Mononuclear cell (primary cell): ENCODE measurements at regions not wholly inside any gene's neighbourhood (a gene's known extent, or its start where the extent isn't known, plus 50 kb on each side); places are given as distances from the start of the nearest gene placed in this dataset.

Experiments used
- H3K27me3 ChIP-seq: 2 replicates; pipeline ENCODE4 v1.6.0; 2011; ENCODE audit warnings: low read length, control low read depth; ENCODE audit not compliant: insufficient read depth
- H3K4me1 ChIP-seq: 2 replicates; pipeline ENCODE4 v1.5.1; 2011; ENCODE audit warnings: mild to moderate bottlenecking, low read length, control low read depth; ENCODE audit not compliant: insufficient read depth
- H3K4me3 ChIP-seq: 2 replicates; pipeline ENCODE4 v1.5.1; 2011; ENCODE audit warnings: mild to moderate bottlenecking, low read length, moderate library complexity
- H3K9me3 ChIP-seq: 2 replicates; pipeline ENCODE4 v1.5.1; 2011; ENCODE audit warnings: low read depth, mild to moderate bottlenecking, control low read depth, low read length

- no peaks in the 10 kb centered on the region for H3K9me3 ChIP-seq
- H3K4me3 ChIP-seq = no peak overlapping the region
- no peaks in the 10 kb centered on the region for H3K4me1 ChIP-seq
- H3K27me3 ChIP-seq = no peaks in the 10 kb centered on the region
Measured at GRCh38 chr16:73384506-73385089, 336.7 kb upstream of the ZFHX3 start.

GRCh38 chr16:73383988-73384365 is 336.0 kb upstream of the ZFHX3 start:
- no peak overlapping the region for H3K4me3 ChIP-seq
- H3K27me3 ChIP-seq = no peaks in the 10 kb centered on the region
- H3K9me3 ChIP-seq = no peaks in the 10 kb centered on the region
- no peaks in the 10 kb centered on the region for H3K4me1 ChIP-seq

- Histone ChIP-seq H3K4me1 (no peaks in the 10 kb centered on the region), H3K27me3 (no peaks in the 10 kb centered on the region), H3K9me3 (no peaks in the 10 kb centered on the region), H3K4me3 (no peak overlapping the region)
Measured at GRCh38 chr16:73383195-73383987, 335.5 kb upstream of the ZFHX3 start.

GRCh38 chr16:73378471-73378870 is 330.5 kb upstream of the ZFHX3 start:
- H3K9me3 ChIP-seq = no peaks in the 10 kb centered on the region

GRCh38 chr16:73371584-73372319 is 323.8 kb upstream of the ZFHX3 start:
- Histone ChIP-seq H3K9me3 (no peaks in the 10 kb centered on the region), H3K4me3 (no peak overlapping the region), H3K27me3 (no peaks in the 10 kb centered on the region), H3K4me1 (no peaks in the 10 kb centered on the region)

More at GRCh38 chr16:73378471-73378870, 330.5 kb upstream of the ZFHX3 start:
- Histone ChIP-seq H3K4me1 (no peaks in the 10 kb centered on the region), H3K27me3 (no peaks in the 10 kb centered on the region), H3K4me3 (no peak overlapping the region)

- H3K4me1 ChIP-seq = no peaks in the 10 kb centered on the region
- H3K9me3 ChIP-seq = no peaks in the 10 kb centered on the region
- H3K4me3 ChIP-seq = no peak overlapping the region
- H3K27me3 ChIP-seq = no peaks in the 10 kb centered on the region
Measured at GRCh38 chr16:73369851-73370250, 321.9 kb upstream of the ZFHX3 start.

- Histone ChIP-seq H3K9me3 (no peaks in the 10 kb centered on the region), H3K27me3 (no peaks in the 10 kb centered on the region), H3K4me3 (no peak overlapping the region), H3K4me1 (no peaks in the 10 kb centered on the region)
Measured at GRCh38 chr16:73368715-73369114, 320.8 kb upstream of the ZFHX3 start.

- Histone ChIP-seq H3K27me3 (no peaks in the 10 kb centered on the region), H3K4me1 (no peaks in the 10 kb centered on the region), H3K4me3 (no peak overlapping the region), H3K9me3 (no peaks in the 10 kb centered on the region)
Measured at GRCh38 chr16:73365016-73365551, 317.2 kb upstream of the ZFHX3 start.

GRCh38 chr16:73364413-73364812 is 316.5 kb upstream of the ZFHX3 start:
- Histone ChIP-seq H3K4me1 (no peaks in the 10 kb centered on the region), H3K4me3 (no peak overlapping the region), H3K9me3 (no peaks in the 10 kb centered on the region), H3K27me3 (no peaks in the 10 kb centered on the region)

GRCh38 chr16:73361061-73361460 is 313.1 kb upstream of the ZFHX3 start:
- no peak overlapping the region for H3K4me3 ChIP-seq
- no peaks in the 10 kb centered on the region for H3K4me1 ChIP-seq
- no peaks in the 10 kb centered on the region for H3K27me3 ChIP-seq
- H3K9me3 ChIP-seq = no peaks in the 10 kb centered on the region

GRCh38 chr16:73356401-73357079 is 308.6 kb upstream of the ZFHX3 start:
- H3K4me3 ChIP-seq = no peak overlapping the region
- no peaks in the 10 kb centered on the region for H3K9me3 ChIP-seq
- H3K27me3 ChIP-seq = no peaks in the 10 kb centered on the region
- no peaks in the 10 kb centered on the region for H3K4me1 ChIP-seq

GRCh38 chr16:73355981-73356380 is 308.1 kb upstream of the ZFHX3 start:
- no peaks in the 10 kb centered on the region for H3K4me1 ChIP-seq
- no peaks in the 10 kb centered on the region for H3K27me3 ChIP-seq
- H3K4me3 ChIP-seq = no peak overlapping the region
- H3K9me3 ChIP-seq = no peaks in the 10 kb centered on the region

GRCh38 chr16:73354434-73354833 is 306.5 kb upstream of the ZFHX3 start:
- Histone ChIP-seq H3K4me3 (no peak overlapping the region), H3K27me3 (no peaks in the 10 kb centered on the region), H3K4me1 (no peaks in the 10 kb centered on the region), H3K9me3 (no peaks in the 10 kb centered on the region)

- H3K4me3 ChIP-seq = no peak overlapping the region
Measured at GRCh38 chr16:73350707-73351452, 303.0 kb upstream of the ZFHX3 start.

More at GRCh38 chr16:73350707-73351452, 303.0 kb upstream of the ZFHX3 start:
- Histone ChIP-seq H3K4me1 (no peaks in the 10 kb centered on the region), H3K27me3 (no peaks in the 10 kb centered on the region), H3K9me3 (no peaks in the 10 kb centered on the region)
